HepG2 (cell line): ENCODE measurements at regions not wholly inside any gene's neighbourhood (a gene's known extent, or its start where the extent isn't known, plus 50 kb on each side); places are given as distances from the start of the nearest gene placed in this dataset.

ENCODE experiments used
- ATAC-seq: fragments of 200-7000 bp; cut with Tn5 transposase; 3 replicates; pipeline ENCODE4 v1.9.1; 2020; ENCODE audit warnings: mild to moderate bottlenecking, moderate library complexity
- BruUV-seq: library from RNA; stranded (reverse); fragments of 400-500 nt; replicated peaks from 2 replicates; lab custom pipeline; 2021; lab: Mats Ljungman, UMichigan
- CTCF ChIA-PET: fragments of 300-600 bp; formaldehyde crosslinking; extraction: SDS; loops from one replicate; lab custom pipeline; 2021; ENCODE audit warnings: low total read pairs, inconsistent platforms, low intra/inter-chr PET ratio; lab: Yijun Ruan, JAX
- POLR2A ChIA-PET: fragments of 350-600 bp; sonication (Branson Sonifier 250); formaldehyde crosslinking; loops from one replicate; lab custom pipeline; 2020; ENCODE audit warnings: antibody characterized with exemption, inconsistent platforms; lab: Yijun Ruan, JAX
- DNase-seq: peaks from one replicate; pipeline ENCODE4 v3.0.0-alpha.2; 2015; ENCODE audit warnings: low spot score
- FAIRE-seq: peaks from 3 replicates; lab custom pipeline; 2011; peaks lifted over from hg19 to GRCh38; lab: Jason Lieb, UNC
- H2AFZ ChIP-seq: one replicate; pipeline ENCODE4 v1.6.1; 2011; ENCODE audit warnings: low read length, inconsistent platforms
- H3K27ac ChIP-seq: fragments of 300-600 bp; 3 replicates; pipeline ENCODE4 v1.8.0; 2011; ENCODE audit warnings: mixed run types, mild to moderate bottlenecking, mixed read lengths, low read length, inconsistent platforms; ENCODE audit not compliant: insufficient read depth; ENCODE audit errors: extremely low read length
- H3K27me3 ChIP-seq, 2 experiments: fragments of 200-600 bp in 1 of 2; 2 replicates in 1 of 2; 3 replicates in 1 of 2; pipeline versions ENCODE4 v1.6.0 to v1.8.0; 2011; ENCODE audit warnings: low read length in 2 of 2, mild to moderate bottlenecking in 2 of 2, moderate library complexity in 2 of 2, inconsistent platforms in 1 of 2; ENCODE audit not compliant: insufficient read depth in 2 of 2, control insufficient read depth in 1 of 2
- H3K36me3 ChIP-seq, 2 experiments: fragments of 200-600 bp in 1 of 2; replicated peaks in 1 of 2; 2 replicates in 1 of 2; 3 replicates in 1 of 2; pipeline versions ENCODE4 v1.5.1 to v1.8.0; 2011; ENCODE audit warnings: low read length in 2 of 2, inconsistent platforms in 1 of 2; ENCODE audit not compliant: insufficient read depth in 2 of 2, control insufficient read depth in 1 of 2
- H3K4me1 ChIP-seq: 2 replicates; pipeline ENCODE4 v1.5.1; 2012; ENCODE audit warnings: low read length, inconsistent platforms; ENCODE audit not compliant: insufficient read depth
- H3K4me2 ChIP-seq: 2 replicates; pipeline ENCODE4 v1.6.0; 2011; ENCODE audit warnings: low read depth, low read length, inconsistent platforms
- H3K4me3 ChIP-seq, 3 experiments: fragments of 200-600 bp in 1 of 3; sonication (generic), shearing (Covaris generic) in 1 of 3; replicated peaks in 1 of 3; 2 replicates each; pipeline ENCODE4 v1.5.1; 2011 to 2016; ENCODE audit warnings: low read length in 3 of 3, inconsistent platforms in 2 of 3, low read depth in 2 of 3, mild to moderate bottlenecking in 2 of 3, control low read depth in 1 of 3, mixed read lengths in 1 of 3; ENCODE audit not compliant: insufficient read depth in 1 of 3
- H3K79me2 ChIP-seq: one replicate; pipeline ENCODE4 v1.6.1; 2011; ENCODE audit warnings: low read length, inconsistent platforms; ENCODE audit not compliant: insufficient read depth
- H3K9ac ChIP-seq: 2 replicates; pipeline ENCODE4 v1.6.0; 2011; ENCODE audit warnings: mild to moderate bottlenecking, low read depth, low read length, inconsistent platforms; ENCODE audit not compliant: insufficient read depth
- H3K9me3 ChIP-seq: 2 replicates; pipeline ENCODE4 v1.5.1; 2012; ENCODE audit warnings: mild to moderate bottlenecking, low read length
- H4K20me1 ChIP-seq: 2 replicates; pipeline ENCODE4 v1.6.0; 2011; ENCODE audit warnings: inconsistent platforms, mild to moderate bottlenecking, low read length, moderate library complexity; ENCODE audit not compliant: insufficient read depth
- CAMTA2 ChIP-seq: sonication (generic); formaldehyde crosslinking; IDR thresholded peaks from 2 replicates; pipeline ENCODE4 v1.4.0; 2020; ENCODE audit warnings: mild to moderate bottlenecking, missing genetic modification reagents, borderline replicate concordance
- CHCHD3 ChIP-seq: sonication (generic); formaldehyde crosslinking; IDR thresholded peaks from 2 replicates; pipeline ENCODE4 v1.8.0; 2022; ENCODE audit warnings: mild to moderate bottlenecking, missing genetic modification reagents, moderate library complexity
- FOXK1 ChIP-seq: sonication (generic); formaldehyde crosslinking; IDR thresholded peaks from 2 replicates; pipeline ENCODE4 v1.4.0; 2020; ENCODE audit warnings: low read depth, missing genetic modification reagents, borderline replicate concordance
- GATAD2A ChIP-seq: IDR thresholded peaks from 2 replicates; pipeline ENCODE4 v1.6.1; 2016
- LCORL ChIP-seq, 2 experiments: fragments of 450-650 bp in 1 of 2; sonication (generic) in 1 of 2; formaldehyde crosslinking in 1 of 2; IDR thresholded peaks; 2 replicates each; pipeline versions ENCODE4 v1.5.0 to v1.6.1; 2017 to 2020; ENCODE audit warnings: antibody characterized with exemption in 1 of 2, missing genetic modification reagents in 1 of 2
- RAD51 ChIP-seq: fragments of 450-650 bp; IDR thresholded peaks from 2 replicates; pipeline ENCODE4 v1.6.1; 2016; ENCODE audit warnings: borderline replicate concordance
- ZNF484 ChIP-seq: sonication (generic); formaldehyde crosslinking; IDR thresholded peaks from 2 replicates; pipeline ENCODE4 v1.5.1; 2020; ENCODE audit warnings: mild to moderate bottlenecking, low read depth, missing genetic modification reagents, borderline replicate concordance
- ZNF776 ChIP-seq: sonication (generic); formaldehyde crosslinking; IDR thresholded peaks from 2 replicates; pipeline ENCODE4 v1.4.0; 2020; ENCODE audit warnings: mild to moderate bottlenecking, missing genetic modification reagents
- WGBS: methylation state at CpG from one replicate; pipeline ENCODE4 v1.1.6; 2017; ENCODE audit warnings: low lambda C conversion rate; 5-methylcytosine and 5-hydroxymethylcytosine counted together
- in situ Hi-C: cut with HindIII; loops from 2 replicates; pipeline ENCODE4 v1.10.0; 2017; ENCODE audit warnings: low pct_unique_long_range_greater_than_20kb; ENCODE audit not compliant: extremely low pct_ligation_motif_present
- intact Hi-C: fragments of 100-400 bp; cut with micrococcal nuclease; formaldehyde crosslinking; loops from one replicate; pipeline ENCODE4 v1.10.0; 2022; ENCODE audit not compliant: unreplicated experiment
- TF ChIP-seq, protein P1 (sequence below): sonication (generic); formaldehyde crosslinking; IDR thresholded peaks from 2 replicates; pipeline ENCODE4 v1.5.0; 2020; ENCODE audit warnings: mild to moderate bottlenecking, missing genetic modification reagents
- TF ChIP-seq, protein P2 (sequence below), 2 experiments: sonication (generic) in 1 of 2; formaldehyde crosslinking in 1 of 2; IDR thresholded peaks; 2 replicates each; pipeline versions ENCODE4 v1.6.1 to v1.9.0; 2014 to 2022; ENCODE audit warnings: antibody characterized with exemption in 1 of 2, borderline replicate concordance in 1 of 2, inconsistent platforms in 1 of 2, low read depth in 1 of 2, missing genetic modification reagents in 1 of 2

DNA sequence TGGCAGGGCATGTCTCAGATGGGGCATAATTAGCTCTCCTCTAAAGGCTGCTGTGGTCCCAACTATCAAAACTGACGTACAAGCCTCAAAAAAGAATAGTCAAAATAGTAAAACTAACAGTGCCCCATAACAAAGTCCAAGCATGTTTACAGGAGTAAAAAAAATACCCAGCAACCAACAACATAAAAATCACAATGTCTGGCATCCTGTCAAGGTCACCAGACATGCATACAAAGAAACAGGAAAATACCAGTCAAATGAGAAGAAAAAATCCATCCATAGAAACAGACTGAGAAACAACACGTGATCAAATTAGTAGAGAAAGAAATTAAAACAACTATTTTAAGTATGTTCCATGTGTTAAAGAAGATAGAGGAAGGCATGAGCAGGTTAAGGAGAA lies 131.2 kb upstream of the C14orf180 start:
- no peak overlapping the region for H3K27ac ChIP-seq
- FAIRE-seq (no peak), ATAC-seq (no peak), DNase-seq (no peak)
- no peaks in the 10 kb centered on the region for H3K4me1 ChIP-seq
- 3% methylated on average over 2 of the region's 2 CpGs for WGBS
- H3K9me3 ChIP-seq = peaks cover 14% of the 10 kb centered on the region
- H3K36me3 ChIP-seq = no peaks in the 10 kb centered on the region
- no peak overlapping the region for H2AFZ ChIP-seq
- peaks cover 0 to 1% of the 10 kb centered on the region in 2 experiments; a peak in 1 of 5 replicates for H3K27me3 ChIP-seq
- H3K4me2 ChIP-seq = no peak overlapping the region
- H3K9ac ChIP-seq = no peak overlapping the region
- POLR2A ChIA-PET = no interaction called here
- CTCF ChIA-PET = no interaction called here
- BruUV-seq = no TSS peak
- in situ Hi-C loops (no loop called here), intact Hi-C loops (no loop called here)
- no peak for TF ChIP-seq LCORL (IDR thresholded peaks at IDR 0.05)
- TF ChIP-seq LCORL (CRISPR knock-in tag; IDR thresholded peaks at IDR 0.05) = no peak
- peak; percentile 35; the same call in 1 of the 2 replicates for TF ChIP-seq RAD51
- H3K4me3 ChIP-seq = no peak overlapping the region
- no peaks in the 10 kb centered on the region for H3K79me2 ChIP-seq
- H4K20me1 ChIP-seq = no peaks in the 10 kb centered on the region

GRCh38 chr14:104448721-104449120 lies 130.8 kb upstream of the C14orf180 start:
- Histone ChIP-seq H3K79me2 (no peaks in the 10 kb centered on the region), H4K20me1 (no peaks in the 10 kb centered on the region), H3K36me3 (no peaks in the 10 kb centered on the region), H3K9ac (no peak overlapping the region), H3K27ac (no peak overlapping the region), H3K4me3 (no peak overlapping the region), H3K4me1 (no peaks in the 10 kb centered on the region), H3K4me2 (no peak overlapping the region), H3K27me3 (peaks cover 0 to 1% of the 10 kb centered on the region in 2 experiments; a peak in 1 of 5 replicates), H3K9me3 (peaks cover 14% of the 10 kb centered on the region), H2AFZ (no peak overlapping the region)
- no peak for ATAC-seq
- 2% methylated on average over 1 of the region's 1 CpG for WGBS
- BruUV-seq = no TSS peak
- ChIA-PET POLR2A (no interaction called here), CTCF (no interaction called here)
- intact Hi-C loops (no loop called here), in situ Hi-C loops (no loop called here)
- no peak for FAIRE-seq
- DNase-seq = no peak
- TF ChIP-seq ZNF776 (CRISPR knock-in tag) (no peak), ZNF484 (no peak), CAMTA2 (CRISPR knock-in tag) (no peak), CHCHD3 (CRISPR knock-in tag) (no peak), FOXK1 (CRISPR knock-in tag) (no peak), GATAD2A (no peak)
- TF ChIP-seq, protein P1, sequence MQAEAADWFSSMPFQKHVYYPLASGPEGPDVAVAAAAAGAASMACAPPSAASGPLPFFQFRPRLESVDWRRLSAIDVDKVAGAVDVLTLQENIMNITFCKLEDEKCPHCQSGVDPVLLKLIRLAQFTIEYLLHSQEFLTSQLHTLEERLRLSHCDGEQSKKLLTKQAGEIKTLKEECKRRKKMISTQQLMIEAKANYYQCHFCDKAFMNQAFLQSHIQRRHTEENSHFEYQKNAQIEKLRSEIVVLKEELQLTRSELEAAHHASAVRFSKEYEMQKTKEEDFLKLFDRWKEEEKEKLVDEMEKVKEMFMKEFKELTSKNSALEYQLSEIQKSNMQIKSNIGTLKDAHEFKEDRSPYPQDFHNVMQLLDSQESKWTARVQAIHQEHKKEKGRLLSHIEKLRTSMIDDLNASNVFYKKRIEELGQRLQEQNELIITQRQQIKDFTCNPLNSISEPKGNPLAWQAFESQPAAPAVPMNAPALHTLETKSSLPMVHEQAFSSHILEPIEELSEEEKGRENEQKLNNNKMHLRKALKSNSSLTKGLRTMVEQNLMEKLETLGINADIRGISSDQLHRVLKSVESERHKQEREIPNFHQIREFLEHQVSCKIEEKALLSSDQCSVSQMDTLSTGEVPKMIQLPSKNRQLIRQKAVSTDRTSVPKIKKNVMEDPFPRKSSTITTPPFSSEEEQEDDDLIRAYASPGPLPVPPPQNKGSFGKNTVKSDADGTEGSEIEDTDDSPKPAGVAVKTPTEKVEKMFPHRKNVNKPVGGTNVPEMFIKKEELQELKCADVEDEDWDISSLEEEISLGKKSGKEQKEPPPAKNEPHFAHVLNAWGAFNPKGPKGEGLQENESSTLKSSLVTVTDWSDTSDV (CRISPR knock-in tag) = no peak
- TF ChIP-seq, protein P2, sequence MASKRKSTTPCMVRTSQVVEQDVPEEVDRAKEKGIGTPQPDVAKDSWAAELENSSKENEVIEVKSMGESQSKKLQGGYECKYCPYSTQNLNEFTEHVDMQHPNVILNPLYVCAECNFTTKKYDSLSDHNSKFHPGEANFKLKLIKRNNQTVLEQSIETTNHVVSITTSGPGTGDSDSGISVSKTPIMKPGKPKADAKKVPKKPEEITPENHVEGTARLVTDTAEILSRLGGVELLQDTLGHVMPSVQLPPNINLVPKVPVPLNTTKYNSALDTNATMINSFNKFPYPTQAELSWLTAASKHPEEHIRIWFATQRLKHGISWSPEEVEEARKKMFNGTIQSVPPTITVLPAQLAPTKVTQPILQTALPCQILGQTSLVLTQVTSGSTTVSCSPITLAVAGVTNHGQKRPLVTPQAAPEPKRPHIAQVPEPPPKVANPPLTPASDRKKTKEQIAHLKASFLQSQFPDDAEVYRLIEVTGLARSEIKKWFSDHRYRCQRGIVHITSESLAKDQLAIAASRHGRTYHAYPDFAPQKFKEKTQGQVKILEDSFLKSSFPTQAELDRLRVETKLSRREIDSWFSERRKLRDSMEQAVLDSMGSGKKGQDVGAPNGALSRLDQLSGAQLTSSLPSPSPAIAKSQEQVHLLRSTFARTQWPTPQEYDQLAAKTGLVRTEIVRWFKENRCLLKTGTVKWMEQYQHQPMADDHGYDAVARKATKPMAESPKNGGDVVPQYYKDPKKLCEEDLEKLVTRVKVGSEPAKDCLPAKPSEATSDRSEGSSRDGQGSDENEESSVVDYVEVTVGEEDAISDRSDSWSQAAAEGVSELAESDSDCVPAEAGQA (IDR thresholded peaks at IDR 0.05; ENCODE audit: low read depth) = no peak
- TF ChIP-seq, protein P2 (CRISPR knock-in tag; IDR thresholded peaks at IDR 0.05; ENCODE audit: borderline replicate concordance) = no peak
